PC-9 (cell line): ENCODE measurements at regions not wholly inside any gene's neighbourhood (a gene's known extent, or its start where the extent isn't known, plus 50 kb on each side); places are given as distances from the start of the nearest gene placed in this dataset.

Experiments
- EZH2 ChIP-seq: fragments of 200-600 bp; sonication (generic); IDR thresholded peaks from 2 replicates; pipeline ENCODE4 v1.8.0; 2017; ENCODE audit warnings: antibody characterized with exemption, low read depth
- TF ChIP-seq, protein P1 (sequence below): fragments of 200-600 bp; sonication (generic); conservative IDR thresholded peaks from 2 replicates; pipeline ENCODE4 v1.6.1; 2017; ENCODE audit warnings: mixed run types, antibody characterized with exemption, mild to moderate bottlenecking, moderate library complexity

DNA sequence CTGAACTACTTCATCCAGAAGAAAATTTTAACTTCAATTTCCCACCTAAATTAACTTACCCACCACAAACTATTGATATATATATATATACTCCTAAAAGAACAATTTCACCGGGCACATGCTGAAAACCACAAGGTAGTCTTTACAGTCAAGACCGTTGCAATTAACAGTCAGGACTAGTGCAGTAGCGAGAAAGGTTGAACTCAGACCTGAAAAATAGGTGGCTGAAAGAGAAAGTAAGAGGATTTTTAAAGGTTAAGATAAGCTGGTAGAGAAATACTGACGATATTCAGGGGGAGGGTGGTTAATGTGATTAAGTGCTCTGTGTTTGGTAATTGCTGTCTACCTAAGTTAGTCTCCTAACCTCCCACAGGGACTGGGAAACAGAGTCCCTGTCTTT is 1153.5 kb upstream of the TMPRSS15 start:
- TF ChIP-seq, protein P1, sequence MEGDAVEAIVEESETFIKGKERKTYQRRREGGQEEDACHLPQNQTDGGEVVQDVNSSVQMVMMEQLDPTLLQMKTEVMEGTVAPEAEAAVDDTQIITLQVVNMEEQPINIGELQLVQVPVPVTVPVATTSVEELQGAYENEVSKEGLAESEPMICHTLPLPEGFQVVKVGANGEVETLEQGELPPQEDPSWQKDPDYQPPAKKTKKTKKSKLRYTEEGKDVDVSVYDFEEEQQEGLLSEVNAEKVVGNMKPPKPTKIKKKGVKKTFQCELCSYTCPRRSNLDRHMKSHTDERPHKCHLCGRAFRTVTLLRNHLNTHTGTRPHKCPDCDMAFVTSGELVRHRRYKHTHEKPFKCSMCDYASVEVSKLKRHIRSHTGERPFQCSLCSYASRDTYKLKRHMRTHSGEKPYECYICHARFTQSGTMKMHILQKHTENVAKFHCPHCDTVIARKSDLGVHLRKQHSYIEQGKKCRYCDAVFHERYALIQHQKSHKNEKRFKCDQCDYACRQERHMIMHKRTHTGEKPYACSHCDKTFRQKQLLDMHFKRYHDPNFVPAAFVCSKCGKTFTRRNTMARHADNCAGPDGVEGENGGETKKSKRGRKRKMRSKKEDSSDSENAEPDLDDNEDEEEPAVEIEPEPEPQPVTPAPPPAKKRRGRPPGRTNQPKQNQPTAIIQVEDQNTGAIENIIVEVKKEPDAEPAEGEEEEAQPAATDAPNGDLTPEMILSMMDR, result no peak
- no peak for TF ChIP-seq EZH2
